ENCODE measurements at regions not wholly inside any gene's neighbourhood (a gene's known extent, or its start where the extent isn't known, plus 50 kb on each side); places are given as distances from the start of the nearest gene placed in this dataset.

GRCh38 chr6:167437888-167438484 lies 113.1 kb downstream of the TTLL2 start:
- 83% methylated on average over 8 of the region's 9 CpGs for WGBS (ENCODE audit: insufficient coverage)
- Mint-ChIP-seq H3K27me3 (peaks cover 7 to 14% of the 10 kb centered on the region in 2 donors), H3K36me3 (no peaks in the 10 kb centered on the region), H3K4me3 (no peak overlapping the region), H3K27ac (no peak overlapping the region), H3K4me1 (no peaks in the 10 kb centered on the region), H3K9me3 (no peaks in the 10 kb centered on the region)
- no peak for DNase-seq
- Histone ChIP-seq H3K27ac (ENCODE audit: low read length) (no peak overlapping the region), H3K9me3 (no peaks in the 10 kb centered on the region), H3K27me3 (replicated peaks in 1 of 2; ENCODE audit: control insufficient read depth in 2 of 2, extremely low read depth in 1 of 2, insufficient read depth in 2 of 2, low read length in 1 of 2) (peaks cover 0 to 7% of the 10 kb centered on the region in 2 experiments), H3K36me3 (ENCODE audit: control insufficient read depth in 2 of 2, extremely low read depth in 1 of 2, insufficient read depth in 1 of 2, low read length in 1 of 2) (no peaks in the 10 kb centered on the region), H3K4me3 (ENCODE audit: control insufficient read depth in 1 of 2, extremely low read depth in 1 of 2, low read length in 1 of 2) (no peak overlapping the region), H3K4me1 (ENCODE audit: control insufficient read depth in 1 of 2, extremely low read depth in 1 of 2, insufficient read depth in 2 of 2, low read length in 2 of 2) (no peaks in the 10 kb centered on the region)
- no peak for ATAC-seq (replicated peaks in 1 of 4)
- ChIA-PET POLR2A (no interaction called here), CTCF (interaction anchor here in 1 of 2 donors (0.6 kb wide), 1 partner anchor 107 kb away, joined by 3 read pairs; no protein-coding TSS in a partner anchor)

- Histone ChIP-seq H3K36me3 (ENCODE audit: control insufficient read depth in 2 of 2, extremely low read depth in 1 of 2, insufficient read depth in 1 of 2, low read length in 1 of 2) (no peaks in the 10 kb centered on the region), H3K9me3 (no peaks in the 10 kb centered on the region), H3K27ac (ENCODE audit: low read length) (no peak overlapping the region), H3K4me1 (ENCODE audit: control insufficient read depth in 1 of 2, extremely low read depth in 1 of 2, insufficient read depth in 2 of 2, low read length in 2 of 2) (no peaks in the 10 kb centered on the region), H3K27me3 (replicated peaks in 1 of 2; ENCODE audit: control insufficient read depth in 2 of 2, extremely low read depth in 1 of 2, insufficient read depth in 2 of 2, low read length in 1 of 2) (peaks cover 0 to 4% of the 10 kb centered on the region in 2 experiments), H3K4me3 (ENCODE audit: control insufficient read depth in 1 of 2, extremely low read depth in 1 of 2, low read length in 1 of 2) (no peak overlapping the region)
- DNase-seq: no peak
- WGBS (ENCODE audit: insufficient coverage): 85% methylated on average over 2 of the region's 9 CpGs
- Mint-ChIP-seq H3K27me3 (peaks cover 6 to 14% of the 10 kb centered on the region in 2 donors), H3K4me3 (no peak overlapping the region), H3K9me3 (no peaks in the 10 kb centered on the region), H3K27ac (no peak overlapping the region), H3K4me1 (no peaks in the 10 kb centered on the region), H3K36me3 (no peaks in the 10 kb centered on the region)
- ChIA-PET CTCF (no interaction called here), POLR2A (no interaction called here)
- no peak for ATAC-seq (replicated peaks in 1 of 4)
These were observed 116.9 kb downstream of the TTLL2 start for GRCh38 chr6:167441715-167442206.

- no peak for ATAC-seq (replicated peaks in 1 of 4)
- H3K36me3 ChIP-seq (ENCODE audit: control insufficient read depth in 2 of 2, extremely low read depth in 1 of 2, insufficient read depth in 1 of 2, low read length in 1 of 2): no peaks in the 10 kb centered on the region
- DNase-seq: no peak
- Mint-ChIP-seq H3K27ac (no peak overlapping the region), H3K9me3 (no peaks in the 10 kb centered on the region), H3K4me1 (no peaks in the 10 kb centered on the region), H3K36me3 (no peaks in the 10 kb centered on the region), H3K27me3 (peaks cover under 1 to 14% of the 10 kb centered on the region in 2 donors), H3K4me3 (no peak overlapping the region)
- no peak overlapping the region for H3K4me3 ChIP-seq (ENCODE audit: control insufficient read depth in 1 of 2, extremely low read depth in 1 of 2, low read length in 1 of 2)
- H3K9me3 ChIP-seq: no peaks in the 10 kb centered on the region
- H3K27me3 ChIP-seq (replicated peaks in 1 of 2; ENCODE audit: control insufficient read depth in 2 of 2, extremely low read depth in 1 of 2, insufficient read depth in 2 of 2, low read length in 1 of 2): peaks cover 0 to 4% of the 10 kb centered on the region in 2 experiments
- POLR2A ChIA-PET: no interaction called here
- H3K27ac ChIP-seq (ENCODE audit: low read length): no peak overlapping the region
- no CpG with 5 or more reads among the region's 7 CpGs for WGBS (ENCODE audit: insufficient coverage)
- no peaks in the 10 kb centered on the region for H3K4me1 ChIP-seq (ENCODE audit: control insufficient read depth in 1 of 2, extremely low read depth in 1 of 2, insufficient read depth in 2 of 2, low read length in 2 of 2)
- CTCF ChIA-PET: no interaction called here
These were observed 117.4 kb downstream of the TTLL2 start for GRCh38 chr6:167442245-167442644.

- Mint-ChIP-seq H3K27me3 (peaks cover 0 to 14% of the 10 kb centered on the region in 2 donors), H3K4me3 (no peak overlapping the region), H3K9me3 (no peaks in the 10 kb centered on the region), H3K36me3 (no peaks in the 10 kb centered on the region), H3K27ac (no peak overlapping the region), H3K4me1 (no peaks in the 10 kb centered on the region)
- ChIA-PET CTCF (no interaction called here), POLR2A (no interaction called here)
- peaks cover 0 to 1% of the 10 kb centered on the region in 2 experiments for H3K27me3 ChIP-seq (replicated peaks in 1 of 2; ENCODE audit: control insufficient read depth in 2 of 2, extremely low read depth in 1 of 2, insufficient read depth in 2 of 2, low read length in 1 of 2)
- H3K4me3 ChIP-seq (ENCODE audit: control insufficient read depth in 1 of 2, extremely low read depth in 1 of 2, low read length in 1 of 2): no peak overlapping the region
- no peak overlapping the region for H3K27ac ChIP-seq (ENCODE audit: low read length)
- DNase-seq (no peak), ATAC-seq (replicated peaks in 1 of 4) (no peak)
- no peaks in the 10 kb centered on the region for H3K36me3 ChIP-seq (ENCODE audit: control insufficient read depth in 2 of 2, extremely low read depth in 1 of 2, insufficient read depth in 1 of 2, low read length in 1 of 2)
- H3K4me1 ChIP-seq (ENCODE audit: control insufficient read depth in 1 of 2, extremely low read depth in 1 of 2, insufficient read depth in 2 of 2, low read length in 2 of 2): no peaks in the 10 kb centered on the region
- H3K9me3 ChIP-seq: no peaks in the 10 kb centered on the region
- 57% methylated on average over 7 of the region's 15 CpGs for WGBS (ENCODE audit: insufficient coverage)
These were observed 118.2 kb downstream of the TTLL2 start for GRCh38 chr6:167442796-167443680.

GRCh38 chr6:167444602-167445346 lies 119.9 kb downstream of the TTLL2 start:
- H3K27me3 Mint-ChIP-seq: peaks cover 0 to 5% of the 10 kb centered on the region in 2 donors
- H3K4me1 ChIP-seq (ENCODE audit: control insufficient read depth in 1 of 2, extremely low read depth in 1 of 2, insufficient read depth in 2 of 2, low read length in 2 of 2): no peaks in the 10 kb centered on the region
- H3K4me3 Mint-ChIP-seq: no peak overlapping the region
- no peaks in the 10 kb centered on the region for H3K9me3 Mint-ChIP-seq
- H3K36me3 Mint-ChIP-seq: no peaks in the 10 kb centered on the region
- H3K27ac ChIP-seq (ENCODE audit: low read length): no peak overlapping the region
- H3K4me3 ChIP-seq (ENCODE audit: control insufficient read depth in 1 of 2, extremely low read depth in 1 of 2, low read length in 1 of 2): no peak overlapping the region
- H3K27me3 ChIP-seq (replicated peaks in 1 of 2; ENCODE audit: control insufficient read depth in 2 of 2, extremely low read depth in 1 of 2, insufficient read depth in 2 of 2, low read length in 1 of 2): peaks cover 0 to 6% of the 10 kb centered on the region in 2 experiments
- ChIA-PET POLR2A (no interaction called here), CTCF (no interaction called here)
- no peak for DNase-seq
- H3K4me1 Mint-ChIP-seq: no peaks in the 10 kb centered on the region
- H3K9me3 ChIP-seq: no peaks in the 10 kb centered on the region
- no peak overlapping the region for H3K27ac Mint-ChIP-seq
- WGBS (ENCODE audit: insufficient coverage): 78% methylated on average over 9 of the region's 9 CpGs
- no peak for ATAC-seq (replicated peaks in 1 of 4)
- no peaks in the 10 kb centered on the region for H3K36me3 ChIP-seq (ENCODE audit: control insufficient read depth in 2 of 2, extremely low read depth in 1 of 2, insufficient read depth in 1 of 2, low read length in 1 of 2)

GRCh38 chr6:167445568-167445967 lies 120.7 kb downstream of the TTLL2 start:
- H3K27me3 Mint-ChIP-seq: peaks cover 0 to 5% of the 10 kb centered on the region in 2 donors
- H3K9me3 Mint-ChIP-seq: no peaks in the 10 kb centered on the region
- CTCF ChIA-PET: no interaction called here
- no peaks in the 10 kb centered on the region for H3K36me3 ChIP-seq (ENCODE audit: control insufficient read depth in 2 of 2, extremely low read depth in 1 of 2, insufficient read depth in 1 of 2, low read length in 1 of 2)
- no peak overlapping the region for H3K27ac Mint-ChIP-seq
- H3K4me1 ChIP-seq (ENCODE audit: control insufficient read depth in 1 of 2, extremely low read depth in 1 of 2, insufficient read depth in 2 of 2, low read length in 2 of 2): no peaks in the 10 kb centered on the region
- H3K36me3 Mint-ChIP-seq: no peaks in the 10 kb centered on the region
- peaks cover 0 to 6% of the 10 kb centered on the region in 2 experiments for H3K27me3 ChIP-seq (replicated peaks in 1 of 2; ENCODE audit: control insufficient read depth in 2 of 2, extremely low read depth in 1 of 2, insufficient read depth in 2 of 2, low read length in 1 of 2)
- POLR2A ChIA-PET: no interaction called here
- DNase-seq (no peak), ATAC-seq (replicated peaks in 1 of 4) (no peak)
- H3K4me3 Mint-ChIP-seq: no peak overlapping the region
- no peaks in the 10 kb centered on the region for H3K9me3 ChIP-seq
- no peak overlapping the region for H3K27ac ChIP-seq (ENCODE audit: low read length)
- 62% methylated on average over 4 of the region's 7 CpGs for WGBS (ENCODE audit: insufficient coverage)
- H3K4me1 Mint-ChIP-seq: no peaks in the 10 kb centered on the region
- no peak overlapping the region for H3K4me3 ChIP-seq (ENCODE audit: control insufficient read depth in 1 of 2, extremely low read depth in 1 of 2, low read length in 1 of 2)
